Fibroblast of lung (primary cell): ENCODE measurements at regions not wholly inside any gene's neighbourhood (a gene's known extent, or its start where the extent isn't known, plus 50 kb on each side); places are given as distances from the start of the nearest gene placed in this dataset.

Source experiments
- CTCF ChIP-seq, 2 donors: IDR thresholded peaks in 1 of 2; conservative IDR thresholded peaks in 1 of 2; 1 replicate in 1 of 2; 2 replicates in 1 of 2; pipeline ENCODE4 v1.5.1; 2011 to 2012; ENCODE audit warnings: low read length in 2 of 2, control low read depth in 1 of 2, inconsistent platforms in 1 of 2, low read depth in 1 of 2, mild to moderate bottlenecking in 1 of 2
- EZH2 ChIP-seq: IDR thresholded peaks from 2 replicates; pipeline ENCODE4 v1.5.1; 2012; ENCODE audit warnings: low read length, control low read depth, mild to moderate bottlenecking; ENCODE audit errors: missing control alignments

- no peak for TF ChIP-seq CTCF (conservative IDR thresholded peaks at IDR 0.05 in 1 of 2, IDR thresholded peaks at IDR 0.05 in 1 of 2; ENCODE audit: low read depth in 1 of 2, low read length in 2 of 2)
- no peak for TF ChIP-seq EZH2
These were observed 80.7 kb upstream of the COG2 start for GRCh38 chr1:230561570-230561969.
